HUES6 (cell line): ENCODE measurements at regions not wholly inside any gene's neighbourhood (a gene's known extent, or its start where the extent isn't known, plus 50 kb on each side); places are given as distances from the start of the nearest gene placed in this dataset.
"Not testable (repeated sequence)": the region's sequence is repeated elsewhere in the genome, so short reads cannot be mapped to it uniquely, and the experiment has no call there.

Experiments used
- H3K27ac ChIP-seq: 2 replicates; pipeline ENCODE4 v1.7.0; 2013; ENCODE audit warnings: low read depth, mild to moderate bottlenecking, low read length, inconsistent platforms
- H3K27me3 ChIP-seq: 2 replicates; pipeline ENCODE4 v1.6.1; 2013; ENCODE audit warnings: low read length; ENCODE audit not compliant: control insufficient read depth, insufficient read depth
- H3K36me3 ChIP-seq: 2 replicates; pipeline ENCODE4 v1.6.1; 2013; ENCODE audit warnings: low read length; ENCODE audit not compliant: control insufficient read depth, insufficient read depth
- H3K4me1 ChIP-seq: 2 replicates; pipeline ENCODE4 v1.6.1; 2013; ENCODE audit warnings: low read length; ENCODE audit not compliant: control insufficient read depth, insufficient read depth
- H3K4me3 ChIP-seq: 2 replicates; pipeline ENCODE4 v1.5.1; 2013; ENCODE audit warnings: low read depth, low read length
- H3K9ac ChIP-seq: one replicate; pipeline ENCODE4 v1.6.1; 2013; ENCODE audit warnings: mild to moderate bottlenecking, low read length
- H3K9me3 ChIP-seq: 2 replicates; pipeline ENCODE4 v1.6.1; 2013; ENCODE audit warnings: low read depth, low read length; ENCODE audit not compliant: control insufficient read depth, insufficient read depth

DNA sequence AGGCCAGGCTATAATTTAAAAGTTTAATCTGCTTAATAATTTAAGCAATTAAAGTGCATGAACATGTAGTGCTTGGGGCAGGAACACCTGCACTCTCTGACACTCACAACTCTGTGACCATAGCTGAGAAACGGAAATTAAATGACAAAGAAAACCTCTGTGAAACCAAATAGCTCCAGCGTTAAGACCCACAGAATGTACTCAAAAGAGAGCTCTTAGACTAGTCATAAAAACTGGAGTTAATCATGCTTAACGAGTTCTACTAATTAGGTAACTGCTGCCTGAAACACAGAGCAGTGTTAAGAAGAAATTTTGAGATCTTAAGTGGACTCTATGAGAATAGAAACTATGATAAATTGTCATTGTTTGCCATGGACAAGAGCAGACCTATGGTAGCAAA, 174.4 kb upstream of the SPIN4 start:
- H3K36me3 ChIP-seq = no peaks in the 10 kb centered on the region
- H3K4me3 ChIP-seq = no peak overlapping the region
- no peak overlapping the region for H3K27ac ChIP-seq
- H3K4me1 ChIP-seq = no peaks in the 10 kb centered on the region
- no peak overlapping the region for H3K9ac ChIP-seq
- peaks cover 26% of the 10 kb centered on the region; the same call in 1 of the 2 replicates for H3K9me3 ChIP-seq
- no peaks in the 10 kb centered on the region for H3K27me3 ChIP-seq

DNA sequence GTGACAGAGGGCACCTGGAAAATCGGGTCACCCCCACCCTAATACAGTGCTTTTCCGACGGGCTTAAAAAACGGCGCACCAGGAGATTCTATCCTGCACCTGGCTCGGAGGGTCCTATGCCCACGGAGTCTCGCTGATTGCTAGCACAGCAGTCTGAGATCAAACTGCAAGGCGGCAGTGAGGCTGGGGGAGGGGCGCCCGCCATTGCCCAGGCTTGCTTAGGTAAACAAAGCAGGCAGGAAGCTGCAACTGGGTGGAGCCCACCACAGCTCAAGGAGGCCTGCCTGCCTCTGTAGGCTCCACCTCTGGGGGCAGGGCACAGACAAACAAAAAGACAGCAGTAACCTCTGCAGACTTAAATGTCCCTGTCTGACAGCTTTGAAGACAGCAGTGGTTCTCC, 168.2 kb upstream of the SPIN4 start:
- Histone ChIP-seq H3K4me3 (peak overlapping the region; percentile 39; the same call in 1 of the 2 replicates), H3K9me3 (peaks cover 16% of the 10 kb centered on the region), H3K9ac (peak overlapping the region; percentile 52)
- not testable (repeated sequence) for H3K36me3 ChIP-seq, H3K27me3 ChIP-seq, H3K4me1 ChIP-seq, H3K27ac ChIP-seq

DNA sequence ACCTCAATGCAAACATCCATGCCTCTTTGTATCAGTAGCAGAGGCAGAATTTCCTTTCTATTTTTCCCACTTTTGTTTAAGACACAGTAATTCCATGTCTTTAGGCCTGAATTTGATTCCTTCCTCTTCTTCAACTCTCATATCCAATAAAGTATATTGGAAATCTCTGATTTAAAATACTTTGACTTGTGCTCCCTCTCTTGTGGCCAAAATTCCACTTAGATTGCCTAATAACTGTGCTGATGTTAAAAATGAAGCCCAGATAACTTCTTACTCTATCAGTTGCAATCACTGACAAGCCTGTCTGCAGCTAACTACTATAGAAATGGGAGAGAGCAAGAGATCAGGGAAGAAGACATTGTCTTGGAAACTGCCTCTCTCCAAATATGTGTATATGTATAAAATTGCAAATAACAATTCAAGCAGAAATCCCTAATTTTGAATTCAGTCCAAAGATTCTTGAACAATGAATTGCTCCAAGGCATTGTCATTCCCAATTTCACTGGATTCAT, 163.5 kb upstream of the SPIN4 start:
- no peaks in the 10 kb centered on the region for H3K36me3 ChIP-seq
- peaks cover 14% of the 10 kb centered on the region for H3K9me3 ChIP-seq
- H3K27me3 ChIP-seq = no peaks in the 10 kb centered on the region
- H3K27ac ChIP-seq = no peak overlapping the region
- H3K9ac ChIP-seq = no peak overlapping the region
- H3K4me3 ChIP-seq = no peak overlapping the region
- H3K4me1 ChIP-seq = peaks cover 4% of the 10 kb centered on the region; the same call in 1 of the 2 replicates

DNA sequence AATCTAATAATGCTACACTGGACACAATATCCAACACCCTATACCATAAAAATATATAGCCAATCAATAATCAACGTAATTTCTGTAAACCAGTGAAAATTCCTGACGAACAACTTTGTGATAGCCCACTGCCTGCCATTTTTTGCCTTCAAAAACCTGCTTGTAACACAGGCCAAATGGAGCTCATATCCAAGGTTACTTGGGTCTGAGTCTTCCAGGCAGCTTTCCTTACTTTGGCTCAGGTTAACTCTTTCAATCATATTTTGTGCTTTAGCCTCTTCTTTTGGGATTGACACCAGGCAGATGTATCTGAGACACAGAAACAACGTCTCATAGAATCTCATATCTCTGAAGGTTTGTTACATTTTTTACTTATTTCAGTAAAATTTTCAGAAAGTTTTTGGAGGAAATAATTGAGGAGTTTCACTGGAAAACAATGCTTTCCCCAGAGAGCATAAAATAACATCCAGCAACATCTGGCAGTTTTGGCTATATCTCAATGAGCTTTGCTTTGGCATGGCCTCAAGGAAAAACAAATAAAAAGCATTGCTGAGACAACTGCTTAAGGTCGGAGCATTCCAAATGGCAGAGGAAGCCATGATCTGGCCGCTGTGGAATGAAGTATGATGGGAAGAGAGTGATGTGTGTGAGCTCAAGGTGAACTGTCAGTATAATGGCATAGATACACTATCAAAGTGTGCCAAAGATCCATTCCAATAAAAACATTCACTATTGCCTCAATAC, 162.9 kb upstream of the SPIN4 start:
- Histone ChIP-seq H3K27ac (no peak overlapping the region), H3K4me1 (peaks cover under 1% of the 10 kb centered on the region; the same call in 1 of the 2 replicates), H3K9ac (no peak overlapping the region), H3K9me3 (peaks cover 11% of the 10 kb centered on the region), H3K4me3 (no peak overlapping the region), H3K27me3 (no peaks in the 10 kb centered on the region), H3K36me3 (no peaks in the 10 kb centered on the region)

DNA sequence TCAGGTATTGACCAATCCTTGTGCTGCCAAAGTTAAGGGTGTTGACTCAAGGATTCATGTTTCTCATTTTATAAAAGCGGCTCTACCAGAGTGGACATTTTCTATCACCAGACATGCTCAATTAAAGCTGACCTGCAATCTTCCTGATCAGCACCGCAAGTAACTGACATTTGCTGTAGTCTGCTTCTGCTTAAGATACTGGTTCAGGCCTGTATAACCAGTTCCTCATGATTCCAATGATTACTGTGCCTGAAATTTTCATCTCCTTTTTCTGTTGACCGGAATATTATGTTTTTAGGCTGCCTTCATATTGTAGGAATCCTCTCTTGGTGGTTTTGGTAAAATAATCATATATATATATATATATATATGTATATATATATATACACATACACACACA, 160.2 kb upstream of the SPIN4 start:
- H3K9ac ChIP-seq = no peak overlapping the region
- no peaks in the 10 kb centered on the region; the same call in 1 of the 2 replicates for H3K9me3 ChIP-seq
- H3K27ac ChIP-seq = no peak overlapping the region
- no peaks in the 10 kb centered on the region; the same call in 1 of the 2 replicates for H3K4me1 ChIP-seq
- no peaks in the 10 kb centered on the region for H3K27me3 ChIP-seq
- H3K36me3 ChIP-seq = no peaks in the 10 kb centered on the region
- no peak overlapping the region for H3K4me3 ChIP-seq

DNA sequence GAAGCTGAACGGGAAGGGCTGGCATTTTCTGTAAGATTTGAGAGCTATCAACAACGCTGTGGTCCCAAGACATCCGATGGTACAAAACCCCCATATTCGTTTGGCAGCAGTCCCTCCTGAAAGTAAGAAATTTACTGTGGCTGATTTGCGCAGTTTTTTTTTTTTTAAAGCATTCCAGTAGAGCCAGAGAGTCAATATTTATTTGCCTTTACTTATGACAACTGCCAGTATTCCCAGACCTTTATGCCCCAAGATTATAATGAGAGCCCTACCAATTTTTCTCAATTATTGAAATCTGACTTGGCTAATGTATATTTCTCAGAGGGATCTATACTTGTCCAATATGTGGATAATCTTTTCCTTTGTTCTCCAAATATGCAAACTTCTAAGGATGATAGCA, 157.5 kb upstream of the SPIN4 start:
- H3K27ac ChIP-seq = no peak overlapping the region
- H3K36me3 ChIP-seq = no peaks in the 10 kb centered on the region
- no peak overlapping the region for H3K9ac ChIP-seq
- H3K9me3 ChIP-seq = no peaks in the 10 kb centered on the region; the same call in 1 of the 2 replicates
- peaks cover 21% of the 10 kb centered on the region; the same call in 1 of the 2 replicates for H3K4me1 ChIP-seq
- no peaks in the 10 kb centered on the region for H3K27me3 ChIP-seq
- H3K4me3 ChIP-seq = no peak overlapping the region

DNA sequence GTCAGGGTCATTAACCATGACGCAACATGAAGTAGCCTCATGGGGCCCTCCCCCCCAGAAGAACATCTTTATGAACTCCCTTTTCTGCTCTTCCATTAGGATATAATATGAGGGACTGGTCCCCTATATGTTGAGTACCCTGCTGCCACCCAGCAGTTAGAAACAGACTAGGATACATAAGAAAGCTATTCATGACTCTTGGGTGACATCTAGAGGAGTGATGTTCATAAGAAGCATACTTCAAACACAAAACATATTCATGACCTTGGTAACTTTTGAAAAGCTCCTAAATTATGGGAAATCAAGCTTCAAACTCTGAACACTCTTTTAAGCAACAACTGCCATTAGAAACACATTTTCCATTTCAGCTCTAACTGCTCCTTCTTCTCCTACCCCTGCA, 155.2 kb upstream of the SPIN4 start:
- Histone ChIP-seq H3K36me3 (no peaks in the 10 kb centered on the region), H3K9ac (no peak overlapping the region), H3K9me3 (no peaks in the 10 kb centered on the region; the same call in 1 of the 2 replicates), H3K27ac (no peak overlapping the region), H3K27me3 (no peaks in the 10 kb centered on the region), H3K4me3 (no peak overlapping the region), H3K4me1 (peaks cover 25% of the 10 kb centered on the region; the same call in 1 of the 2 replicates)

DNA sequence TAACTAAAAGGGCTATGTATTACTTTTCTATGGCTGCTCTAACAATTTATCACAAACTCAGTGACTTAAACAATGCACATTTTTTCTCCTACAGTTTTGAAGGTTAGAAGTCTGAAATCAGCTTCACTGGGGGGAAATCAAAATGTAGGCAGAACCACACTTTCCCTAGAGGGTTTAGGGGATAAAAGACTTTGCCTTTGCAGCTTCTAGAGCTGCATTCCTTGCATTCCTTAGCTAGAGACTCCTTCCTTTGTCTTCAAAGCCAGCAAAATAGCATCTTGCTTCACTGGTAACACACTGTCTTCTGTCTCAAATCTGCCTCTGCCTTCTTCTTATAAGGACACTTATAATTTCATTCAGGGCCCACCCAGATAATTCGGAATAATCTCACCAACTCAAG, 152.4 kb upstream of the SPIN4 start:
- peaks cover 6% of the 10 kb centered on the region for H3K9me3 ChIP-seq
- H3K36me3 ChIP-seq = no peaks in the 10 kb centered on the region; the same call in 1 of the 2 replicates
- peak overlapping the region; percentile 97; the same call in 1 of the 2 replicates for H3K27ac ChIP-seq
- H3K4me1 ChIP-seq = peaks cover 25% of the 10 kb centered on the region; the same call in 1 of the 2 replicates
- no peaks in the 10 kb centered on the region for H3K27me3 ChIP-seq
- H3K9ac ChIP-seq = peak overlapping the region; percentile 75
- peak overlapping the region; percentile 36; the same call in 1 of the 2 replicates for H3K4me3 ChIP-seq

DNA sequence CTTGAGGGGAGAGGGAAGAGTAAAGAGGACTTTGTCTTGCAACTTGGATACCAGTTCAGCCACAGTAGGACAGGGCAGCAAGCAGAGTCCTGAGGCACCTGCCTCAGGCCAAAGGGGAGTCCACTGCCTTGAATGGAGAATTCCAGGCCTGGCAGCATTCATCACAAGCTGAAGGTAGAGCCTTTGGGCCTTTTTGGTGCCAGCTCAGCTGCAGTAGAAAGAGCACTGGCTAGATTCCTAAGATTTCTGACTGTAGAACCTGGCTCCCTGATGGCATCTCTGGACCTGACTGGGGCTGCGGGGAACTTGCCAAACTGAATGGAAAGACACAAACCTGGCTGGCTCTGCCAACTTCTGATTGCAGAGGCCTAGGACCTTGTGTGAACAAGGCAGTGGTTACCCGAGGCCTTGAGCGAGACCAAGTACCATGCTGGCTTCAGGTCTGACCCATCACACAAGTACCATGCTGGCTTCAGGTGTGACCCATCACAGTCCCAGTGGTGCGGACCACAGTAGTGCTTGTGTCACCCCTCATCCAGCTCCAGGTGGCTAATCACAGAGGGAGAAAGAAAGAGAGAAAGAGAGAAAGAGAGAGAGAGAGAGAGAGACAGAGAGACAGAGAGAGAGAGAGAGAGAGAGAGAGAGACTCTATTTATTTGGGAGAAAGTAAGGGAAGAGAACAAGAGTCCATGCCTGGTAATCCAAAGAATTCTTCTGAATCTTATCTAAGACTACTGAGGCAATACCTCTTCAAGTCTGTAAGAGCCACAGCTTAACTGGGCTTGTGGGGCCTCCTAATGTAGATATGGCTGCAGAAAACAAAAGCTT, 137.6 kb upstream of the SPIN4 start:
- no peaks in the 10 kb centered on the region for H3K4me1 ChIP-seq

DNA sequence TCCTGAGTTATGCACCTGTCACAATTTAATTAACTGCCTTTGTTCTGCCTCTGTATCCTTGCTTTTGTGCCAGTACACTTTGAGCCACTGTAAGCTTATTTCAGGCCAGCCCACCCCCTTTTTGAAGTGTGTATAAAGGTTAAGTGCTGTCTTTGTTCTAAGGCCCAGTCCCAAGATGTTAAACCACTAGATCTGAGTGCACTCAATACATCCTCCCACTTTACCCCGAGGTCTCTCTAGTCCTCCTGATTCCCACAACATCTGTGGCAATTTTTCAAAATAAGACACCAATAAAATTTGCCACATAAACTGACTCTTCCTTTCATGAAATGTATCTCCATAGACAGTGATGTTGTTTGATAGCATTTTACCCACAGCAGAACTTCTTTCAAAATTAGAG, 124.1 kb upstream of the SPIN4 start:
- H3K4me1 ChIP-seq = peaks cover 3% of the 10 kb centered on the region; the same call in 1 of the 2 replicates

More for the DNA sequence above, 137.6 kb upstream of the SPIN4 start:
- Histone ChIP-seq H3K27me3 (no peaks in the 10 kb centered on the region), H3K9ac (no peak overlapping the region), H3K4me3 (no peak overlapping the region), H3K36me3 (no peaks in the 10 kb centered on the region; the same call in 1 of the 2 replicates), H3K27ac (no peak overlapping the region), H3K9me3 (peaks cover 34% of the 10 kb centered on the region)

More for the DNA sequence above, 124.1 kb upstream of the SPIN4 start:
- H3K9ac ChIP-seq = no peak overlapping the region
- peaks cover 84% of the 10 kb centered on the region for H3K9me3 ChIP-seq
- no peak overlapping the region for H3K4me3 ChIP-seq
- H3K27me3 ChIP-seq = no peaks in the 10 kb centered on the region
- no peak overlapping the region for H3K27ac ChIP-seq
- peaks cover 14% of the 10 kb centered on the region for H3K36me3 ChIP-seq
